ENCODE measurements at regions not wholly inside any gene's neighbourhood (a gene's known extent, or its start where the extent isn't known, plus 50 kb on each side); places are given as distances from the start of the nearest gene placed in this dataset.

- no peak overlapping the region for H3K27ac ChIP-seq
Measured at GRCh38 chr5:28822071-28822470, 1783.7 kb upstream of the CDH9 start.

DNA sequence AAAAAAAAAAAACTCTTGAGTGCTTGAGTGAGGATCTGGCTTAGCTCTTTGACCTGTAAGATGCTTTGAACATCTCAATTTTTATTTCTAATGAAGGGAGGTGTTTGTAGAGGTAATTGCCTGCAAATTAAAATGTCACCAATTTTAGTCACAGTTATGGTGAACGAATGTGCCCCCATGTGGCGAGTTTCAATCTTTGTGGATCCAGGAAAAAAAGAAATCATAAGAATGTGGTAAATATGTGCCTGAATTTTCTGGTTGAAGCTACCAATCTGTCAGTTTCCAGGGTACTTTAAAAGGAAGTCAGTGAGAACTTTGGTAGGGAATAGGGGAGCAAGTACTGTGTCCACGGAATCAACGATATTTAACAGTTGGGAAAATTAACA lies 1772.4 kb upstream of the CDH9 start:
- H3K79me2 ChIP-seq (ENCODE audit: low read depth), result no peaks in the 10 kb centered on the region
- no peaks in the 10 kb centered on the region for H3K9me3 ChIP-seq (ENCODE audit: low read depth)
- H3K27ac ChIP-seq, result no peak overlapping the region
- no peaks in the 10 kb centered on the region for H3K36me3 ChIP-seq
- TF ChIP-seq EZH2 (IDR thresholded peaks at IDR 0.05) (no peak), CTCF (IDR thresholded peaks at IDR 0.05) (peak; percentile 24)
- H3K27me3 ChIP-seq, result no peaks in the 10 kb centered on the region
- no peaks in the 10 kb centered on the region for H4K20me1 ChIP-seq (ENCODE audit: low read depth)
- H3K9ac ChIP-seq, result no peak overlapping the region
- peaks cover 7% of the 10 kb centered on the region for H3K9me3 Mint-ChIP-seq
- no peak overlapping the region for H3K4me3 ChIP-seq
- H3K4me2 ChIP-seq, result no peak overlapping the region
- H3K36me3 Mint-ChIP-seq, result no peaks in the 10 kb centered on the region
- DNase-seq (ENCODE audit: low spot score), result no peak
- no peaks in the 10 kb centered on the region for H3F3A ChIP-seq (ENCODE audit: low read depth)
- H3K27ac Mint-ChIP-seq, result no peak overlapping the region
- H3K4me1 ChIP-seq, result no peaks in the 10 kb centered on the region
- H3K27me3 Mint-ChIP-seq (ENCODE audit: insufficient read depth, low read depth), result no peaks in the 10 kb centered on the region
- H3K4me3 Mint-ChIP-seq, result no peak overlapping the region
- no peak overlapping the region for H2AFZ ChIP-seq (replicated peaks)
- no peaks in the 10 kb centered on the region for H3K4me1 Mint-ChIP-seq

More at GRCh38 chr5:28822071-28822470, 1783.7 kb upstream of the CDH9 start:
- Histone ChIP-seq H3K9me3 (ENCODE audit: low read depth) (no peaks in the 10 kb centered on the region), H3K27me3 (no peaks in the 10 kb centered on the region), H2AFZ (replicated peaks) (no peak overlapping the region), H3K4me2 (no peak overlapping the region), H3K36me3 (no peaks in the 10 kb centered on the region), H3F3A (ENCODE audit: low read depth) (no peaks in the 10 kb centered on the region), H3K9ac (no peak overlapping the region), H3K4me3 (no peak overlapping the region), H3K4me1 (no peaks in the 10 kb centered on the region), H3K79me2 (ENCODE audit: low read depth) (no peaks in the 10 kb centered on the region), H4K20me1 (ENCODE audit: low read depth) (no peaks in the 10 kb centered on the region)
- Mint-ChIP-seq H3K27ac (no peak overlapping the region), H3K9me3 (peaks cover 15% of the 10 kb centered on the region), H3K36me3 (no peaks in the 10 kb centered on the region), H3K4me3 (no peak overlapping the region), H3K4me1 (no peaks in the 10 kb centered on the region), H3K27me3 (ENCODE audit: insufficient read depth, low read depth) (peaks cover 3% of the 10 kb centered on the region)
- TF ChIP-seq CTCF (IDR thresholded peaks at IDR 0.05) (no peak), EZH2 (IDR thresholded peaks at IDR 0.05) (no peak), EZH2phosphoT487 (IDR thresholded peaks at IDR 0.05) (no peak)
- DNase-seq (ENCODE audit: low spot score), result no peak

GRCh38 chr5:28809811-28810750 lies 1771.7 kb upstream of the CDH9 start:
- Histone ChIP-seq H3K27me3 (no peaks in the 10 kb centered on the region), H3K4me3 (no peak overlapping the region), H3F3A (ENCODE audit: low read depth) (no peaks in the 10 kb centered on the region), H2AFZ (replicated peaks) (no peak overlapping the region), H3K9me3 (ENCODE audit: low read depth) (no peaks in the 10 kb centered on the region), H3K36me3 (no peaks in the 10 kb centered on the region), H3K4me2 (no peak overlapping the region), H3K27ac (no peak overlapping the region), H3K79me2 (ENCODE audit: low read depth) (no peaks in the 10 kb centered on the region), H3K9ac (no peak overlapping the region), H4K20me1 (ENCODE audit: low read depth) (no peaks in the 10 kb centered on the region), H3K4me1 (no peaks in the 10 kb centered on the region)
- H3K36me3 Mint-ChIP-seq, result no peaks in the 10 kb centered on the region
- H3K27me3 Mint-ChIP-seq (ENCODE audit: insufficient read depth, low read depth), result no peaks in the 10 kb centered on the region
- no peak overlapping the region for H3K4me3 Mint-ChIP-seq
- H3K4me1 Mint-ChIP-seq, result no peaks in the 10 kb centered on the region
- H3K9me3 Mint-ChIP-seq, result peaks cover 7% of the 10 kb centered on the region
- no peak for TF ChIP-seq EZH2 (IDR thresholded peaks at IDR 0.05)
- no peak for TF ChIP-seq EZH2phosphoT487 (IDR thresholded peaks at IDR 0.05)
- no peak for TF ChIP-seq CTCF (IDR thresholded peaks at IDR 0.05)
- no peak overlapping the region for H3K27ac Mint-ChIP-seq
- no peak for DNase-seq (ENCODE audit: low spot score)
